DMS153 treated with DMSO at 0.1 percent for 48 hours (cell line): ENCODE measurements at regions not wholly inside any gene's neighbourhood (a gene's known extent, or its start where the extent isn't known, plus 50 kb on each side); places are given as distances from the start of the nearest gene placed in this dataset.
"Not testable (repeated sequence)": the region's sequence is repeated elsewhere in the genome, so short reads cannot be mapped to it uniquely, and the experiment has no call there.

Experiments used
- DNase-seq: peaks from one replicate; lab custom pipeline; 2025; ENCODE audit not compliant: unreplicated experiment; lab: John Stamatoyannopoulos, UW

GRCh38 chrX:128805236-128805635, 718.1 kb downstream of the SMARCA1 start:
- no peak for DNase-seq

GRCh38 chrX:128804828-128805227, 718.5 kb downstream of the SMARCA1 start:
- DNase-seq, result no peak

DNA sequence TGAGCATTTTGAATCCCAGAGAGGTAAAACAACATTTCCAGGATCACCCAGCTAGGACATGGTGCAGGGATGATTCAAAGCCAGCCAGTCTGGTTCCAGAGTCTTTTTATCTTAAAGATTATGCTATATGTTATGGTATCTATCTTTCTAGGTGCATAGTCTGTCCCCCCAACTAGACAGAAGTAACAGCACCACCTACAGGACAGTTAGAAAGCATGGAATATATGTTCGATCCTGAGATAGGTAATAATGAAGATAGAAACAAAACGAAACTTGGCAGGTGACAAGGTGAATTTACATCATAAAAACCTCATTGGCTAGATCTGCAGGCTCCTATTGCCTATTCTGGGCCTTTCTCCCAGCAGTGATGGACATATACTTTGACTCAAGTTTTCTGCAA, 723.2 kb downstream of the SMARCA1 start:
- no peak for DNase-seq

DNA sequence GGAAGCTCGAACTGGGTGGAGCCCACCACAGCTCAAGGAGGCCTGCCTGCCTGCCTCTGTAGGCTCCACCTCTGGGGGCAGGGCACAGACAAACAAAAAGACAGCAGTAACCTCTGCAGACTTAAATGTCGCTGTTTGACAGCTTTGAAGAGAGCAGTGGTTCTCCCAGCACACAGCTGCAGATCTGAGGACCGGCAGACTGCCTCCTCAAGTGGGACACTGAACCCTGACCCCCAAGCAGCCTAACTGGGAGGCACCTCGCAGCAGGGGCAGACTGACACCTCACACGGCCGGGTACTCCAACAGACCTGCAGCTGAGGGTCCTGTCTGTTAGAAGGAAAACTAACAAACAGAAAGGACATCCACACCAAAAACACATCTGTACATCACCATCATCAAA, 730.9 kb upstream of the ACTRT1 start:
- DNase-seq, result not testable (repeated sequence)

GRCh38 chrX:128781506-128781905, 729.3 kb upstream of the ACTRT1 start:
- peak; percentile 35 for DNase-seq

- no peak for DNase-seq
Observed at GRCh38 chrX:128780934-128781333, 728.7 kb upstream of the ACTRT1 start.

DNA sequence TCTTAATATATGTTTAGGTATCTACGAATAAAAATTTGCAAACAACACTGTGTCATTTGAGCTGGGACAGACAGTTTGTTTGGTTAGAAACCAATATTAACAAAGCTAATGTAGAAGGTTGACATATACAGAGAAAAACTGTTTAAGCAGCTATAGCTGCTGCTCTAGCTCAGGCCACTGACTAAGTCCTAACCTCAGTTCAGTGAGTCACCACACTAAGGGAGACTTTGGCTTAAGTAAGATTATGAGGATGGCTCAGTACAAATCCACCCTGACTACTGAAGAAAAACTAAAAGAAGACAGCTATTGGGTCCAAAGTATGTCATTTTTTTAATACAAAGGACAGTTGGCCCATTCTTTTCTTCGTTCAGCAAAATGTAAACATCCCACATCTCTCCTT, 717.3 kb upstream of the ACTRT1 start:
- DNase-seq, result no peak

GRCh38 chrX:128759745-128760144, 707.5 kb upstream of the ACTRT1 start:
- DNase-seq, result no peak

- DNase-seq, result no peak
Observed at GRCh38 chrX:128759177-128759576, 707.0 kb upstream of the ACTRT1 start.

DNA sequence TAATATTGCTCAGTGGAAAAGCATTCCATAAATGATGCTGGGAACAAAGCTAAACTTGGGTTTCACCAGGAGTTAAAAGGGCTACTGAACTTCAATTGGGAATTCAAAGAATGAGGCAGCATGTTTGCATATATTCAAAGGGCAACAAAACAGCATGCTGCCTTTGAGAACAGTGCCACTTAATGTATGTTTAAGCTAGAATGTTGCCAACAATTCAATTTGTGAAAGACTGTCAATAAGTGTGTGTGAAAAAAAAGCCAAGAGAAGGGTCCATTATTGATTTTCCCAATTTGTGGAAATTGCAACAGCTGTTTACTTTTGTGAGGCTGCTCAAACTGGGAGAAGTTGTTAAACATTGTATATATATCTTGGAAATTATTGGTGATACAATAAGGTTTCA, 701.9 kb upstream of the ACTRT1 start:
- DNase-seq, result no peak

GRCh38 chrX:128739539-128739938, 687.3 kb upstream of the ACTRT1 start:
- DNase-seq, result peak; percentile 46

GRCh38 chrX:128728943-128729342, 676.7 kb upstream of the ACTRT1 start:
- peak; percentile 64 for DNase-seq

DNA sequence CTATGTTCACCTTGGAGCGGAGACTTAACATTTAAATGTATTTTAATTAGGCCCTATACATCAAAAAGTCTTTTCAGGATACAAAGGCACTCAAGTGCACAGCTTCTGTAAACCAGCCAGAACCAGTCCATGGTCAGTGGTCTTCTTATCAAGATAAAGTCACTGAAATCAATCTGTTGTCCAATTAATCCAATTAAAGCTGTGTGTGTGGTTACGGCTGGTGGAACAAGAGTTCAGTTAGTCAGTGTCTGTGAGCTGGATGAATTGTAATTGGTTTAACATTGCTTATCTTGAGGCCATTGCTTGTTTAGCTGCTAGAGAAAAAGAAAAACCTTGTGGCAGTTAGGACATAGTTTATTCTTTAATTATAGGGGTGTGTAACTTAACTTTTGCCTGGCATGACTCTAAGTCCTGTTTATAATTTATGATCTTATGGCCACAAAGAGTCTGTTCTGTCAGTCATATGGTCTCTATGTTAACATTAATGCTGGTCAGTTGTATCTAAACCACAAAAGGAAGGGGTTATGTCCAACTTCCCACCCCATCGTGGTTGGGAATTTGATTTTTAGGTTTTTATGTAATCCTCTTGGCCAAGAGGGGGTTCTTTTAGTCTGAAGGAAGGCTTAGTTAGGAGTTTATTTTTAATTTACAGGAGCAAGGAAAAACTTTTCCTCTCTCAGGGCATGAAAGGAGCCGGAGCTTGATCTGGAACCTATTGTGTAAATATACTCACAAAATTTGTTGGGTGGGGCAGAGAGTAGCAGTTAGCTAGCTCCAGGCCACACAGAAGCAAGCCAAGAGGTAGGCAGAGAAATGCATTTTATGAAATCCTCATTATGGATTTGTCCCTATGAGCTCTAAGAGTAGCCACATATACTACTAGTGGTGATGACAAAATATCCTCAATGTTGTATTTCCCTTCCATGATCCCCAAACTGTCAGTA, 665.7 kb upstream of the ACTRT1 start:
- no peak for DNase-seq

DNA sequence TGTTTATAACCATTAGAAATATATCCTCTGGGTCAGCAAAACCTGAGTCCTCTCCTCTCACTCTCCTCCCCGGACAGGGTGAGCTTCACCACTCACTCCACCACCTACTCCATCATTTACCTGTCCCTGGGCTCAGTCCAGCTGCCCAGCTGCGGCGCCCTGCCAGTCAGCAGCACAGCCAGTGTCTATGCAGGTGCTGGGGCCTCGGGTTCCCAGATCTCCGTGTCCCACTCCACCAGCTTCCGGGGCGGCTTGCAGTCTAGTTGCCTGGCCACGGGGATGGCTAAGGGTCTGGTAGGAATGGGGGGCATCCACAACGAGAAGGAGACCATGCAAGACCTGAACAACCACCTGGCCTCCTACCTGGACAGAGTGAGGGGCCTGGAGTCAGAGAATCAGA, 662.2 kb upstream of the ACTRT1 start:
- no peak for DNase-seq

- no peak for DNase-seq
Observed at GRCh38 chrX:128699716-128700285, 647.6 kb upstream of the ACTRT1 start.

- no peak for DNase-seq
Observed at GRCh38 chrX:128698573-128699181, 646.5 kb upstream of the ACTRT1 start.

DNA sequence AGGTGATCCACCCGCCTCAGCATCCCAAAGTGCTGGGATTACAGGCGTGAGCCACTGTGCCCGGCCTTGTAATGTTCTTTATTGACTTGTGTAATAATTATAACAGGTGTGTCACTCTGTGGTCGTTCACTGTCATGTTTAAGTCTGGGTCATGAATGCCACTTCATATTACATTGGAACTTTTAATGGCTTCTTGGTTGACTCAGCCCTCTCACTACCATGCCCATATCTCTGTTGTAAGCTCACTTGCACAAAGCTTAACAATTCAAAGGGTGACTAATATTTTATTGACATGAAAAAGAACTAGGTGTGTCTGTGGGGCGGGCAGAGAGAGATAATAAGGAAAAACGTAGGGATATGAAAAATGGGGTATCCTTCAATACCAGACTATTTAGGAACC, 639.7 kb upstream of the ACTRT1 start:
- DNase-seq, result no peak

DNA sequence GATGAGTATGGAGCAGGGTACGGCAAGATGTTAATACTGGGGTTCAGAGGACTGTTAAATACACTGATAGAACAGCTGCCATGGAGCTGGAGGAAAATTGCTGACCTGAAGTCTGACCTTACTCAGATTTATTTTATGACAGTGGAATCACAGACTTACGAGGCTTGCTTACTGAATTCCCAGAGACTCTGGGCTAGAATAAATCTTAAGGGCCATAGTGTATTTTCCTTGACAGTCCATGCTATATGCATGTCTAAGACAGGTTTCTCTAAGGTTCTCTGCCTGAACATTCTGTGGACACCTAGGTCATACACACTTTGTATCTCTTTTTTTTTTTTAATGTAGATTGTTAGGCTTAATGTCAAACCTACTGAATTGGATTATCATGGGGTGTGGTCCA, 633.2 kb upstream of the ACTRT1 start:
- DNase-seq, result no peak

DNA sequence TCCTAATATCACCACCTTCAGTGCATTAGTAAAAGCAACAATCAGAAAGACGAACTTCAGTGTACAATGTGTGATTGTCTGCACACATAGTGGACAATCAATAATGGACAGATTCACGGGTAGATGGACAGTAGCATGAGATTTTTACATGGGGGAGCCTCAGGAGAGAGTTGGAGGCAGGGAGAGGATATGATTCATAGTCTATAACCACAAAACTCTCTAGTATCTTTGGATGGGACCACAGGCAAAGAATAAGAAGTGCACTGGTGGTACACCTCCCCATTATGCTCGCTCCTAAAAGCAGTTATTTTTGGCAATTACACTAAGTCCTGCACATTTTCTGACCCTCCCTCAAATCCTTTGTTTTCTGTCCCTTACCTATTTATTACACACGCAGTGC, 624.4 kb upstream of the ACTRT1 start:
- DNase-seq, result no peak

- not testable (repeated sequence) for DNase-seq
Observed at GRCh38 chrX:128674326-128675086, 622.3 kb upstream of the ACTRT1 start.

- DNase-seq, result no peak
Observed at GRCh38 chrX:128664211-128664610, 612.0 kb upstream of the ACTRT1 start.
